HL-60 (cell line): ENCODE measurements at regions not wholly inside any gene's neighbourhood (a gene's known extent, or its start where the extent isn't known, plus 50 kb on each side); places are given as distances from the start of the nearest gene placed in this dataset.

ENCODE experiments used
- DNase-seq, 2 experiments: peaks; one replicate each; pipeline ENCODE4 v3.0.0-alpha.2; 2010 to 2020; ENCODE audit warnings: low read depth in 1 of 2, low spot score in 1 of 2
- H3K27ac ChIP-seq: fragments of 250-450 bp; sonication (Bioruptor Pico); replicated peaks from 2 replicates; pipeline ENCODE4 v1.5.1; 2020; ENCODE audit warnings: mild to moderate bottlenecking, moderate library complexity
- H3K27me3 ChIP-seq: fragments of 250-450 bp; sonication (Bioruptor Pico); 2 replicates; pipeline ENCODE4 v1.5.1; 2021; ENCODE audit warnings: mild to moderate bottlenecking, moderate library complexity; ENCODE audit not compliant: insufficient read depth, poor library complexity, severe bottlenecking
- H3K4me3 ChIP-seq: replicated peaks from 2 replicates; pipeline ENCODE4 v1.5.1; 2011; ENCODE audit warnings: mild to moderate bottlenecking, control low read depth, low read length; ENCODE audit not compliant: insufficient read depth
- CTCF ChIP-seq: IDR thresholded peaks from one replicate; pipeline ENCODE4 v1.5.1; 2011; ENCODE audit warnings: low read length, control low read depth, inconsistent platforms; ENCODE audit not compliant: insufficient read depth
- GABPA ChIP-seq: IDR thresholded peaks from 2 replicates; pipeline ENCODE4 v1.6.1; 2012; ENCODE audit warnings: low read depth
- POLR2AphosphoS5 ChIP-seq: IDR thresholded peaks from 2 replicates; pipeline ENCODE4 v1.6.1; 2012; ENCODE audit warnings: low read depth
- REST ChIP-seq: IDR thresholded peaks from 2 replicates; pipeline ENCODE4 v1.6.1; 2012; ENCODE audit warnings: low read depth; ENCODE audit not compliant: insufficient replicate concordance
- SPI1 ChIP-seq: IDR thresholded peaks from 2 replicates; pipeline ENCODE4 v1.6.1; 2012; ENCODE audit warnings: low read depth, mild to moderate bottlenecking, borderline replicate concordance

DNA sequence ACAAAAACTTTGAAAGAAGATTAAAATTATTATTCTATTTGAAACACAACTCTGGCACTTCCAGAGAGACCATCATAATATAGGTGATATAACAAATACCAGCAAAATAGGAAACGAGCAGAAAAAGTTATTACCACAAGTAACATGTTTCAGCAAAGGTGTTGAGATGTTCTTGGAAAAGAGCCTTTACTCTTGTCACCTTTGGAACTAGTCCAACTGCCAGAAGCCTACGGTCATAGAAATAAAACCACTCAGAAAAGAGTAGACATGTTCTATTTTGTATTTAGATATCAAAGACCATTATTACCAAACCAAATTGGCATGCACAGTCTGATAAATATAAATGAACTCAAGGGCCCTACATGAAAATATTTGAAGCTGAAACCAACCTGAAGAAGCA, 145.0 kb upstream of the DMAC1 start:
- no peak for DNase-seq
- Histone ChIP-seq H3K4me3 (no peak overlapping the region), H3K27ac (no peak overlapping the region), H3K27me3 (no peaks in the 10 kb centered on the region)
- TF ChIP-seq CTCF (no peak), REST (no peak), POLR2AphosphoS5 (no peak), GABPA (no peak), SPI1 (no peak)

DNA sequence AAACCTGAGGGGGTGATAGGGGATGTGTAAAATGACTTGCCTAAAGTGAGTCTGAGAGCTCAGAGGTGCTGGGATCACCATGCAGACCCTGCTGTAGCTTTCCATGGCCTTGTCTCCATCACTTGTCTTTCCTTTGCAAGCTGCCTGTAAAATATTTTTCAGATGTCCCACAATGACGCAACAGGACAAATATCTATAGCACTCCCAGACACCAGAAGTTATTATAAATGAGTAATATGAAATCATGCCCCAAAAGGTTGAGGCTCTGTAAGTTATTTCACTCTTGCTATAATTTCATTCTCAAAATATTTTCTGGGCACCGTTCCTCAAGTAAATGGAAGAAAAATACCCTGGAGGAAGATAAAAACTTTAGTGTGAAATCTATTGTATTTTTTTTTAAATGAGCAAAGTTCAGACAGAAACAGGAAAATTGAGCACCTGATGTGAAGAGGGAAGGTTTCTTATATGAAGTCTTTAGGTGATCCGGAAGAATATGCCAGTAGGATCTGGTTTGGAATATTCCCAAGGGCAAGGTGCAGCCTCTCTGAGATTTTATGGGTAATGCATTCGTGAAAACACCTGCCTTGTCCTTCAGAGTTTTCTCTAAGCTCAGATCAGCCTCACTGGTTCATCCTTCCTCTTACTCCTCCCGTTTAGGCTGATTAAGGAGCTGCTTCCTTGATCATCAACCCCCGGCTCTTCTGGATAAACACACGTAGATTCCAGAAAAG, 138.3 kb upstream of the DMAC1 start:
- Histone ChIP-seq H3K27me3 (no peaks in the 10 kb centered on the region), H3K4me3 (no peak overlapping the region), H3K27ac (no peak overlapping the region)
- DNase-seq, result no peak
- TF ChIP-seq GABPA, result no peak
- no peak for TF ChIP-seq CTCF
- TF ChIP-seq SPI1, result no peak
- no peak for TF ChIP-seq POLR2AphosphoS5
- no peak for TF ChIP-seq REST

- Histone ChIP-seq H3K27ac (no peak overlapping the region), H3K4me3 (no peak overlapping the region), H3K27me3 (no peaks in the 10 kb centered on the region)
- DNase-seq, result no peak
- TF ChIP-seq CTCF (no peak), GABPA (no peak)
Observed at GRCh38 chr9:7936996-7937395, 137.4 kb upstream of the DMAC1 start.

DNA sequence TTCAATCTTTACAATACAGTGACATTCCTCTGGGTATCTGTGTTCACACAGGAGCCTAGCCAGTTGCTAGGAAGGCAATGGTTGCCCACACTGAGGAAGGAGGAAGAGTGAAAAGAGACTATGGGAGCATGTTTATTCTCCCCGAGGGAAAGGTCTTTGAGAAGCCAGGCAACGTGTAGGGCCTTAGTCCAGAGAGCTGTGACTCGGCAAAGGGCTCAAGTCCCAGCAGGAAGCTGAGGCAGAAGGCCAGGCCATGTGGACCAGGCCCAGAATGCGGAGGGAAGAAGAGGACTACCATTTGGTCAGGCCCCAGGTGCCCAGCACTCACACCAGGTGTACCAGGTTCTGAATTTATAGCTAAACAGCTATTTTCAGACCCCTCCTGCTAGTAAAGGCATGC, 136.6 kb upstream of the DMAC1 start:
- Histone ChIP-seq H3K4me3 (no peak overlapping the region), H3K27me3 (no peaks in the 10 kb centered on the region), H3K27ac (no peak overlapping the region)
- TF ChIP-seq SPI1, result no peak
- TF ChIP-seq GABPA, result no peak
- no peak for TF ChIP-seq POLR2AphosphoS5
- no peak for TF ChIP-seq REST
- no peak for TF ChIP-seq CTCF
- no peak for DNase-seq
